H9 (cell line): ENCODE measurements at regions not wholly inside any gene's neighbourhood (a gene's known extent, or its start where the extent isn't known, plus 50 kb on each side); places are given as distances from the start of the nearest gene placed in this dataset.

Experiments used
- DNase-seq: peaks from one replicate; pipeline ENCODE4 v3.0.0-alpha.2; 2017
- H2AFZ ChIP-seq: one replicate; pipeline ENCODE4 v1.6.1; 2013; ENCODE audit warnings: mild to moderate bottlenecking, low read length, control low read depth, moderate library complexity
- H2AK5ac ChIP-seq: 2 replicates; pipeline ENCODE4 v1.6.1; 2013; ENCODE audit warnings: low read length, control low read depth, mixed read lengths; ENCODE audit not compliant: insufficient read length
- H2BK120ac ChIP-seq: one replicate; pipeline ENCODE4 v1.6.1; 2013; ENCODE audit warnings: low read depth, mild to moderate bottlenecking, low read length, control low read depth, inconsistent platforms; ENCODE audit not compliant: poor library complexity, severe bottlenecking
- H2BK12ac ChIP-seq: 2 replicates; pipeline ENCODE4 v1.6.1; 2013; ENCODE audit warnings: low read length, control low read depth, mixed read lengths, low read depth; ENCODE audit not compliant: insufficient read length
- H2BK15ac ChIP-seq: 2 replicates; pipeline ENCODE4 v1.6.1; 2013; ENCODE audit warnings: low read depth, low read length, control low read depth
- H2BK20ac ChIP-seq: one replicate; pipeline ENCODE4 v1.6.1; 2013; ENCODE audit warnings: low read depth, mild to moderate bottlenecking, low read length, control low read depth, inconsistent platforms; ENCODE audit not compliant: poor library complexity, severe bottlenecking
- H2BK5ac ChIP-seq: 2 replicates; pipeline ENCODE4 v1.6.1; 2013; ENCODE audit warnings: low read length, control low read depth, mixed read lengths; ENCODE audit not compliant: insufficient read length
- H3K14ac ChIP-seq: 2 replicates; pipeline ENCODE4 v1.6.1; 2013; ENCODE audit warnings: low read length, control low read depth; ENCODE audit not compliant: insufficient read depth
- H3K18ac ChIP-seq: 2 replicates; pipeline ENCODE4 v1.6.1; 2013; ENCODE audit warnings: low read depth, mild to moderate bottlenecking, mixed read lengths, low read length, control low read depth; ENCODE audit not compliant: insufficient read length
- H3K23ac ChIP-seq: 2 replicates; pipeline ENCODE4 v1.6.1; 2013; ENCODE audit warnings: low read length, control low read depth, mixed read lengths, low read depth; ENCODE audit not compliant: insufficient read length
- H3K23me2 ChIP-seq: 2 replicates; pipeline ENCODE4 v1.6.1; 2013; ENCODE audit warnings: low read depth, mild to moderate bottlenecking, mixed read lengths, low read length, control low read depth; ENCODE audit not compliant: insufficient read length, poor library complexity, severe bottlenecking
- H3K27ac ChIP-seq: 2 replicates; pipeline ENCODE4 v1.5.1; 2013; ENCODE audit warnings: low read length, control low read depth, mixed read lengths, low read depth; ENCODE audit not compliant: insufficient read length
- H3K27me3 ChIP-seq: 2 replicates; pipeline ENCODE4 v1.6.1; 2013; ENCODE audit warnings: low read length, control low read depth, inconsistent platforms; ENCODE audit not compliant: insufficient read depth
- H3K4ac ChIP-seq: 2 replicates; pipeline ENCODE4 v1.6.1; 2013; ENCODE audit warnings: low read depth, mild to moderate bottlenecking, control low read depth, inconsistent platforms, low read length, moderate library complexity
- H3K4me1 ChIP-seq: 2 replicates; pipeline ENCODE4 v1.6.1; 2013; ENCODE audit warnings: low read length, control low read depth, inconsistent platforms; ENCODE audit not compliant: insufficient read depth
- H3K4me2 ChIP-seq: 2 replicates; pipeline ENCODE4 v1.6.1; 2013; ENCODE audit warnings: low read length, control low read depth, mixed read lengths; ENCODE audit not compliant: insufficient read length, insufficient read depth
- H3K56ac ChIP-seq: 2 replicates; pipeline ENCODE4 v1.6.1; 2013; ENCODE audit warnings: low read depth, mild to moderate bottlenecking, mixed read lengths, low read length, control low read depth; ENCODE audit not compliant: insufficient read length
- H3K79me1 ChIP-seq: 2 replicates; pipeline ENCODE4 v1.6.1; 2013; ENCODE audit warnings: low read depth, mild to moderate bottlenecking, moderate library complexity, low read length, control low read depth, inconsistent platforms; ENCODE audit not compliant: insufficient read depth, poor library complexity, severe bottlenecking
- H3K79me2 ChIP-seq: 2 replicates; pipeline ENCODE4 v1.6.1; 2013; ENCODE audit warnings: low read length, control low read depth, inconsistent platforms; ENCODE audit not compliant: insufficient read depth
- H3K9ac ChIP-seq: 2 replicates; pipeline ENCODE4 v1.6.1; 2013; ENCODE audit warnings: low read length, control low read depth, mixed read lengths; ENCODE audit not compliant: insufficient read length; ENCODE audit errors: extremely low read depth
- H3K9me3 ChIP-seq: one replicate; pipeline ENCODE4 v1.6.1; 2013; ENCODE audit warnings: low read depth, low read length, inconsistent platforms; ENCODE audit not compliant: control insufficient read depth
- H3T11ph ChIP-seq: one replicate; pipeline ENCODE4 v1.6.1; 2013; ENCODE audit warnings: mild to moderate bottlenecking, low read length, control low read depth, inconsistent platforms
- H4K20me1 ChIP-seq: one replicate; pipeline ENCODE4 v1.6.1; 2013; ENCODE audit not compliant: control insufficient read depth, insufficient read length, insufficient read depth
- H4K5ac ChIP-seq: 2 replicates; pipeline ENCODE4 v1.6.1; 2013; ENCODE audit warnings: low read depth, mild to moderate bottlenecking, mixed read lengths, low read length, control low read depth; ENCODE audit not compliant: insufficient read length
- H4K8ac ChIP-seq: replicated peaks from 2 replicates; pipeline ENCODE4 v1.6.1; 2013; ENCODE audit warnings: low read length, control low read depth, mixed read lengths, low read depth; ENCODE audit not compliant: insufficient read length
- H4K91ac ChIP-seq: 2 replicates; pipeline ENCODE4 v1.6.1; 2013; ENCODE audit warnings: low read depth, mild to moderate bottlenecking, moderate library complexity, mixed read lengths, low read length, control low read depth; ENCODE audit not compliant: insufficient read length
- H3K27ac Mint-ChIP-seq, 3 experiments: 2 replicates in 2 of 3; 3 replicates in 1 of 3; pipeline ENCODE4 v1.8.0; 2020 to 2021; ENCODE audit warnings: mixed read lengths in 3 of 3, mild to moderate bottlenecking in 1 of 3, moderate library complexity in 1 of 3
- H3K27me3 Mint-ChIP-seq: 2 replicates; pipeline ENCODE4 v1.8.0; 2021; ENCODE audit warnings: low read depth, mild to moderate bottlenecking, moderate library complexity, mixed read lengths
- H3K36me3 Mint-ChIP-seq, 3 experiments: 2 replicates in 2 of 3; 3 replicates in 1 of 3; pipeline ENCODE4 v1.8.0; 2020 to 2021; ENCODE audit warnings: low read depth in 3 of 3, mixed read lengths in 3 of 3; ENCODE audit not compliant: insufficient read depth in 1 of 3
- H3K4me1 Mint-ChIP-seq, 2 experiments: 2 replicates each; pipeline ENCODE4 v1.8.0; 2020; ENCODE audit warnings: mixed read lengths in 2 of 2
- H3K4me3 Mint-ChIP-seq, 2 experiments: 2 replicates in 1 of 2; 3 replicates in 1 of 2; pipeline ENCODE4 v1.8.0; 2020 to 2021; ENCODE audit warnings: mild to moderate bottlenecking in 2 of 2, mixed read lengths in 2 of 2, moderate library complexity in 1 of 2
- H3K9me3 Mint-ChIP-seq, 2 experiments: 2 replicates in 1 of 2; 3 replicates in 1 of 2; pipeline ENCODE4 v1.8.0; 2020; ENCODE audit warnings: mild to moderate bottlenecking in 2 of 2, mixed read lengths in 2 of 2, moderate library complexity in 1 of 2
- TF ChIP-seq, protein P1 (sequence below): fragments of 200-600 bp; sonication (generic); conservative IDR thresholded peaks from 3 replicates; pipeline ENCODE4 v1.8.0; 2021; ENCODE audit warnings: antibody characterized with exemption, mild to moderate bottlenecking

DNA sequence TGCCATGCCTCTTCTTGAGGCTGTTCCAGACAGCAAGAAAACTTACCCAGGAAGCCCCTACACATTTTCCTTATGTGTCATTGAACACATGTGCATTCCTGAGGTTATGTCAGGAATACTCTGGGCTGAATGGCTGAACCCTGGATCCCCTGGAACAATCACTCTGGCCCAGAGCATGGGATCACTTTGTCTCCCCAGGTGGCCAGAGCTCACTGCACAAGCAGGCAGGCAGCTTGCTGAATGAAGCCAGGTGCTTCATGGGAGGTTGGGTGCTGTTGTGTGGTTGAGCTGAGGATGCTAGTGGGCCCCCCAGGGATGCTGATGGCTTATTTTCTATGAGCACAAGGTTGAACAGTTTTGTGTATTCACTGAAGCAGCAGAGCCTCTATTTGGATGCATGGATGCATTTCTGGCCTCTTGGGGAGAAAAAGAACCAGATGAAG is 54.7 kb upstream of the NPTX2 start:
- no peak overlapping the region for H3K4me3 Mint-ChIP-seq
- Histone ChIP-seq H3K79me2 (no peaks in the 10 kb centered on the region), H2BK5ac (no peak overlapping the region), H2BK15ac (no peak overlapping the region), H3K4me1 (no peaks in the 10 kb centered on the region), H3K23ac (no peak overlapping the region), H3K56ac (no peak overlapping the region), H4K8ac (no peak overlapping the region), H4K91ac (no peak overlapping the region), H3K14ac (no peak overlapping the region), H3K4me2 (no peak overlapping the region), H3K27me3 (no peaks in the 10 kb centered on the region), H3K4ac (no peak overlapping the region), H2BK20ac (no peak overlapping the region), H3K79me1 (no peaks in the 10 kb centered on the region), H3K9me3 (no peaks in the 10 kb centered on the region), H2AFZ (no peak overlapping the region), H2BK120ac (no peak overlapping the region), H3K27ac (no peak overlapping the region), H3K9ac (no peak overlapping the region), H2AK5ac (no peak overlapping the region), H3K18ac (no peak overlapping the region), H3T11ph (no peak overlapping the region), H4K20me1 (no peaks in the 10 kb centered on the region), H3K23me2 (no peaks in the 10 kb centered on the region), H4K5ac (no peak overlapping the region), H2BK12ac (no peak overlapping the region)
- peaks cover 24 to 34% of the 10 kb centered on the region in 2 experiments for H3K9me3 Mint-ChIP-seq
- H3K27ac Mint-ChIP-seq, result no peak overlapping the region
- H3K27me3 Mint-ChIP-seq, result peaks cover 16% of the 10 kb centered on the region
- no peak for DNase-seq
- H3K36me3 Mint-ChIP-seq, result peaks cover 2 to 21% (median 6%) of the 10 kb centered on the region in 3 experiments; a peak in 6 of 7 replicates
- 0 out of 4 replicates have a peak, but pooled peaks cover 0 to 3% of the 10 kb centered on the region in 2 experiments for H3K4me1 Mint-ChIP-seq
- TF ChIP-seq, protein P1, sequence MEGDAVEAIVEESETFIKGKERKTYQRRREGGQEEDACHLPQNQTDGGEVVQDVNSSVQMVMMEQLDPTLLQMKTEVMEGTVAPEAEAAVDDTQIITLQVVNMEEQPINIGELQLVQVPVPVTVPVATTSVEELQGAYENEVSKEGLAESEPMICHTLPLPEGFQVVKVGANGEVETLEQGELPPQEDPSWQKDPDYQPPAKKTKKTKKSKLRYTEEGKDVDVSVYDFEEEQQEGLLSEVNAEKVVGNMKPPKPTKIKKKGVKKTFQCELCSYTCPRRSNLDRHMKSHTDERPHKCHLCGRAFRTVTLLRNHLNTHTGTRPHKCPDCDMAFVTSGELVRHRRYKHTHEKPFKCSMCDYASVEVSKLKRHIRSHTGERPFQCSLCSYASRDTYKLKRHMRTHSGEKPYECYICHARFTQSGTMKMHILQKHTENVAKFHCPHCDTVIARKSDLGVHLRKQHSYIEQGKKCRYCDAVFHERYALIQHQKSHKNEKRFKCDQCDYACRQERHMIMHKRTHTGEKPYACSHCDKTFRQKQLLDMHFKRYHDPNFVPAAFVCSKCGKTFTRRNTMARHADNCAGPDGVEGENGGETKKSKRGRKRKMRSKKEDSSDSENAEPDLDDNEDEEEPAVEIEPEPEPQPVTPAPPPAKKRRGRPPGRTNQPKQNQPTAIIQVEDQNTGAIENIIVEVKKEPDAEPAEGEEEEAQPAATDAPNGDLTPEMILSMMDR, result no peak
